GM19035 (cell line): ENCODE measurements at regions not wholly inside any gene's neighbourhood (a gene's known extent, or its start where the extent isn't known, plus 50 kb on each side); places are given as distances from the start of the nearest gene placed in this dataset.

Experiments used
- ATAC-seq: cut with Tn5 transposase; IDR thresholded peaks from one replicate; pipeline ENCODE4 v1.9.1; 2021; ENCODE audit not compliant: unreplicated experiment

DNA sequence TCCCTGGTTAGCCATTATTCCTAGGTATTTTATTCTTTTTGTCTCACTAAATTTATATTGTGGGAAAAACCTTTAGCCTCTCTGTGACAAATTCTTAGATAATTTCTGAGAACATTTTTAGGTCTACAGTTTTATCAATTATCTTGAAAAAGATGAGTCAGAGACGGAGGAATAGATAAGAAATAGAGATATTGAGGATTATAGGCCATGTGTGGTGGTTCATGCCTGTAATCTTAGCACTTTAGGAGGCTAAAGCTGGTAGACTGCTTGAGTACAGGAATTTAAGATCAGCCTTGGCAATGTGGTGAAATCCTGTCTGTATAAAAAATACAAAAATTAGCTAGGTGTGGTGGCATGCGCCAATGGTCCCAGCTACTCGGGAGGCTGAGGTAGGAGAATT, 960.2 kb downstream of the SQOR start:
- no peak for ATAC-seq

DNA sequence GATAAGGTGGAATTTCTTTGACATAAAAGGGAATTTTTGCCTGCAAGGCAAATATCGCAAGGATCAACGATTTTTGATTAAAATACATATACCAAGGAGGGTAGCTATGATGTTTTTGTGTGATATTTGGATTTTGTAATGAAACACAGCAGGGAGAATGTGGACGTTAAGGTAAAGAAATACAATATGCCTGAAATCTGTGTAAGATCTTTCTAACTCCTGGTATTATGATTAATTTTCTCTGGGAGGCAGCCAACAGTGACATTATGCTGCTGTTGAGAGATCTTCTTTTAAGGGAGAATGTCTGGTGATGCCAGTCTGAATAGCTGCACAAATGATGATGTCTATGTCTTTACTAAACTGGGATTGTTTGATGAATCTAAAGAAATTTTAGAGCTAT, 972.2 kb downstream of the SQOR start:
- no peak for ATAC-seq

DNA sequence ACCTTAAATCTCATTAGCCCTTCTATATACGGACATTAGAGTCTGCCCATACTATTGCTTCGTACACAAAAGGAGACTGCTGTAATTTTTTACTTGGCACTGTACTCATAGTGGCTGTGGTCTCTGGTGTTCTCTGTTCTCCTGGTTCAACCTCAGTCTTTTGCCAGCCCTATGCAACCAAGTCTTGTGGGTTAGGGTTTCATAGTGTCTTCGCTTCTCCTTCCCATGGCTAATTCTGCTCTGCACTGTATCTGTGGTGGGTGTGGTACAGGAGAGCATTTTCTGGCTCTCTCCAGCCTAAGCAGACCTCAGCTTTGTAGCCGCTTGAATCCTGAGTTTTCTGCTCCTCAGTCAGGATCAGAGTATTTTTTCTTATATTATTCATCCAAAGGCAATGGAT, 981.2 kb downstream of the SQOR start:
- no peak for ATAC-seq

DNA sequence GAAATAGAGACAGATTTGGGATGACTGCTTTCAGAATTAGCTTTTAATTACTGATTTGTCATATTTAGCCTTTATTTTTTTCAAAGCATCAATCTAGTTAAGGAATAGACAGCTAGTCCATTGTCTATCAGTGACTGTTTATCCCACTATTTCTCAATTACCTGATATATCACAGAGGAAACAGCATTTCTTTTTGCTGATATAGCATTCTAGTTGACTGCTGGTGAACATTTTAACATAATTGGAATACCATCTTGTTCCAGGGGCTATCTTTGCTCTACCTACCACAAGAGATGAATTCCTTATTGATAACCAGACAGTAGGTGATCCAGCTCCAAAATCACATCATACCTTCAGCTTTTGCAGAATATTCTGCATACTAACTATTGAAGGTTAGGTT, 982.7 kb downstream of the SQOR start:
- no peak for ATAC-seq

GRCh38 chr15:46618984-46619383, 984.2 kb downstream of the SQOR start:
- no peak for ATAC-seq

GRCh38 chr15:46620392-46621013, 985.7 kb downstream of the SQOR start:
- ATAC-seq, result no peak

GRCh38 chr15:46622851-46623250, 988.0 kb downstream of the SQOR start:
- no peak for ATAC-seq

DNA sequence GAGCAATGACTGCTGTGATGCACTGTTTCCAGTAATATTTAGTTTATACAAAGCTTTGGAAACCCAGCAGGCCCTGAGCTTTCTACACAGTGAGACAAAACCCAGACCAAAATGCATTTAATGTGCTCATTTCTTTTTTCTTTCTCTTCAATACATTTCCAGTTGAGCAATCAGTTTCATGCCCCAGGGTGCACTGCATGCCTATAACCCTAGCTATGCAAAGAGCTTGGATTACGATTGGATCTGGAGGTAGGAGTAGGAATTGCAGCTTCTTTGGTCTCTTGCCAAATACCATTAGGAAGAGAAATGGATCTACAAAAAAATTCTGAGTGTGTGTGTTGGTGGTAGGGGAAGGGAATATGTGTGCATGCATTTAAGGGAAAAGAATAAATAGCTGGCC, 1001.4 kb downstream of the SQOR start:
- ATAC-seq, result no peak

GRCh38 chr15:46644501-46645481, 1010.0 kb downstream of the SQOR start:
- no peak for ATAC-seq

DNA sequence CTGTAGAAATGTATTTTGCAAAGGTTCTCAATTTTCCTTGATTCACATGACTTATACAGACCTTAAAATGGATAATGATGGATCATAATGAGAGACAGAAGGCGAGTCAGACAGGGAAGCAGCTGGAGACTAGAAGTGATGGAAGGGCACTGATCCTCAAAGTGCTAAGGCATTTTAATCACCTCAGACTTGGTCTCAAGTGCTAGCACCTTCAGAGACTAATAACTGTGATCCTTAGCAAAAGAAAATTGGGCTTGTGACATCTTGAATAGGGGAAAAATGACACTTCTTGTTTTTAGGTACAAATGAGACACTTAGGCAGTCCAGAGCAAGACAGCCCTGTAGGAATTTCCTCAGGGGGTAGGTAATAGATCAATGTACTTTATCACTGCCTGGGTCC, 1011.7 kb downstream of the SQOR start:
- no peak for ATAC-seq

DNA sequence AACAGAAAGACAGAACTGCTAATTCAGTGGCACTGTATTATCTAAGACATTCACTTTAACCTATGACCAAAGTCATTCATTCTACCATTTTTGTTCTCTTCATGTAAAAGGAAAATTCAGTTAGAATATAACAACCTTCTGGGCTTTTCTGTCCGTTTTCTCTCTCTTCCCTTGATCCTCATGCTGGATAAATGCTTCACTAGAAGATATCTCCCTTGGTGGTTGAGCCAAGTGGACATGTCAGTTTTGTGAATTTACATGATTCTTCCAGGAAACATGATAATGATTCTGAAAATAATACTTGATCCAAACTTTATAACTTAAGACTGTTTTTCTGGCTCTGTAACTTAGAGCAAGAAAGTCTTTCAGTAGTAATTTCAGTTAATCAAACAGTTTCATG, 1012.2 kb downstream of the SQOR start:
- no peak for ATAC-seq

- ATAC-seq, result no peak
These were observed 1017.4 kb downstream of the SQOR start for GRCh38 chr15:46652266-46652665.

GRCh38 chr15:46654993-46655392, 1020.2 kb downstream of the SQOR start:
- no peak for ATAC-seq

- no peak for ATAC-seq
These were observed 1025.4 kb downstream of the SQOR start for GRCh38 chr15:46660096-46660842.

GRCh38 chr15:46670258-46670657, 1035.4 kb downstream of the SQOR start:
- ATAC-seq, result no peak

GRCh38 chr15:46671336-46671735, 1036.5 kb downstream of the SQOR start:
- ATAC-seq, result no peak

DNA sequence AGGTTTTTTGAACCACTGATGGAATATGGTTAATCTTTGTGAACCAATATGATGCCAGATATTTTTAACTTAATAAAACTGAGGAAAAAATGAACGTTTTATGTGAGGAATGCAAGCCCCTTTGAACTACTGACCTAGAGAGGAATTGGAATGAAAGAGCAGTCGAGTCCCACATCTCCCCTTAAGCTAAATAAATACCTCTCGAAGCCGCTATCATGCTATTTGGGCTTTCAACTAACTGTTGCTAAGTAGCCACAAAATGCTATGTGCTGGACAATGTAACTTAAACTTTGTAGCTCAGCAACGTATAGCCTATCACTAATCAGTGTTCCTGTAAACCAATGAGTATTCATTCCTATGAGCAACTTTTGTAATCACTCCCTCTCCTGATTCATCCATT, 1037.2 kb downstream of the SQOR start:
- ATAC-seq, result no peak

GRCh38 chr15:46676233-46677206, 1040.8 kb upstream of the SEMA6D start:
- ATAC-seq, result no peak

GRCh38 chr15:46677491-46677890, 1039.8 kb upstream of the SEMA6D start:
- ATAC-seq, result no peak

- ATAC-seq, result no peak
These were observed 1035.4 kb upstream of the SEMA6D start for GRCh38 chr15:46681901-46682300.
